ENCODE measurements at regions not wholly inside any gene's neighbourhood (a gene's known extent, or its start where the extent isn't known, plus 50 kb on each side); places are given as distances from the start of the nearest gene placed in this dataset.

DNA sequence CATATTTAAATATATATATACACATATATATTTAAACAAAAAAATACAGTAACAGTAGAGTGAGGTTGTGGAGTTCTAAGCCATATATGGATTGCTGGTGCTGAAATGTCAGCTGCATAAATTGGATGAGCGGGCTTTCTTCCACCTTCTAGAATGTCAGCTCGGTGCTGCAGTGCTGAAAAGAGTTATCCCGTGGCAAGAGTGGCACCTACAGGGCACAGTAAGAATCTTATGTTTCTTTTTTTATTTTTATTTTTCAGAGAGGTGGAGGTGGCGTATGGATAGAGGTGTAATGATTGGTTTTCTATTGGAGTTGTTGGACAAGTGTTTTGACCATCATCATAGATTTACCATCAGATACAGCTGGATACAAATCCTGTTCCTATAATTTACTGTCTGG lies 86.2 kb upstream of the DYNC1I1 start:
- TF ChIP-seq SNAI2 (CRISPR knock-in tag; IDR thresholded peaks at IDR 0.05) (no peak), PPARA (CRISPR knock-in tag; IDR thresholded peaks at IDR 0.05; ENCODE audit: borderline replicate concordance) (no peak), OSR1 (CRISPR knock-in tag; IDR thresholded peaks at IDR 0.05) (no peak), ZNF70 (CRISPR knock-in tag; IDR thresholded peaks at IDR 0.05) (no peak), CSDC2 (CRISPR knock-in tag; IDR thresholded peaks at IDR 0.05) (no peak), PATZ1 (CRISPR knock-in tag; IDR thresholded peaks at IDR 0.05; ENCODE audit: borderline replicate concordance) (no peak), ZFP3 (CRISPR knock-in tag; IDR thresholded peaks at IDR 0.05) (no peak), RARB (CRISPR knock-in tag; IDR thresholded peaks at IDR 0.05) (no peak), CREB5 (CRISPR knock-in tag; IDR thresholded peaks at IDR 0.05; ENCODE audit: low read depth) (no peak), ZFP30 (CRISPR knock-in tag; IDR thresholded peaks at IDR 0.05) (no peak), GLIS3 (CRISPR knock-in tag; IDR thresholded peaks at IDR 0.05) (no peak)
- TF ChIP-seq, protein P1, sequence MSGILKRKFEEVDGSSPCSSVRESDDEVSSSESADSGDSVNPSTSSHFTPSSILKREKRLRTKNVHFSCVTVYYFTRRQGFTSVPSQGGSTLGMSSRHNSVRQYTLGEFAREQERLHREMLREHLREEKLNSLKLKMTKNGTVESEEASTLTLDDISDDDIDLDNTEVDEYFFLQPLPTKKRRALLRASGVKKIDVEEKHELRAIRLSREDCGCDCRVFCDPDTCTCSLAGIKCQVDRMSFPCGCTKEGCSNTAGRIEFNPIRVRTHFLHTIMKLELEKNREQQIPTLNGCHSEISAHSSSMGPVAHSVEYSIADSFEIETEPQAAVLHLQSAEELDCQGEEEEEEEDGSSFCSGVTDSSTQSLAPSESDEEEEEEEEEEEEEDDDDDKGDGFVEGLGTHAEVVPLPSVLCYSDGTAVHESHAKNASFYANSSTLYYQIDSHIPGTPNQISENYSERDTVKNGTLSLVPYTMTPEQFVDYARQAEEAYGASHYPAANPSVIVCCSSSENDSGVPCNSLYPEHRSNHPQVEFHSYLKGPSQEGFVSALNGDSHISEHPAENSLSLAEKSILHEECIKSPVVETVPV (CRISPR knock-in tag; IDR thresholded peaks at IDR 0.05): no peak
